RWPE1 (cell line): ENCODE measurements at regions not wholly inside any gene's neighbourhood (a gene's known extent, or its start where the extent isn't known, plus 50 kb on each side); places are given as distances from the start of the nearest gene placed in this dataset.

Source experiments
- CTCF ChIA-PET: fragments of 350-600 bp; sonication (Branson Sonifier 250); formaldehyde crosslinking; extraction: SDS; loops from one replicate; lab custom pipeline; 2021; lab: Yijun Ruan, JAX
- POLR2A ChIA-PET: fragments of 400-600 bp; formaldehyde crosslinking; extraction: SDS; loops from one replicate; lab custom pipeline; 2020; ENCODE audit warnings: antibody characterized with exemption; ENCODE audit not compliant: low non-redundant PET; lab: Yijun Ruan, JAX
- DNase-seq: peaks from one replicate; pipeline ENCODE4 v3.0.0; 2012; ENCODE audit warnings: low spot score
- H3K27ac ChIP-seq: fragments of 450-650 bp; 2 replicates; pipeline ENCODE4 v1.5.1; 2017
- TF ChIP-seq, protein P1 (sequence below): fragments of 450-650 bp; conservative IDR thresholded peaks from 2 replicates; pipeline ENCODE4 v1.5.1; 2017; ENCODE audit warnings: low read depth, mild to moderate bottlenecking

DNA sequence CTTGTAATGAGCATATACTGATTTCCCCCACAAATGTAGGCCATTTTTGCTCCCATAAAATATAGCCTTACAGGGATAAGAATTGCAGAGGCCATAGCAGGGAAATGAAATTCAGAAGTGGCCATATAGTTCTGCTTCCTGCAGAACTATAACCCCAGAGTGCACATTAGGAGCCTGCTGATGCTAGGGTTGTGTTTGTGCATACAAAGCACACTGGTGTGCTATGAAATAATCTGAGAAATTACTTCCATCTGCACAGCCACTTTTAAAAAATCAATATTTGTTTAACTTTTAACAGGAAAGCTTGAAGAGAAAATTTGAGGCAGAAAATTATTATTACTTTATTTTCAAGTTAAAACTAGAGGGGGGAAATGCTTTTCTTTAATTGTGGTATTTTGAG is 380.3 kb downstream of the MRPS30 start:
- H3K27ac ChIP-seq, result no peak overlapping the region
- CTCF ChIA-PET, result no interaction called here
- no peak for DNase-seq
- TF ChIP-seq, protein P1, sequence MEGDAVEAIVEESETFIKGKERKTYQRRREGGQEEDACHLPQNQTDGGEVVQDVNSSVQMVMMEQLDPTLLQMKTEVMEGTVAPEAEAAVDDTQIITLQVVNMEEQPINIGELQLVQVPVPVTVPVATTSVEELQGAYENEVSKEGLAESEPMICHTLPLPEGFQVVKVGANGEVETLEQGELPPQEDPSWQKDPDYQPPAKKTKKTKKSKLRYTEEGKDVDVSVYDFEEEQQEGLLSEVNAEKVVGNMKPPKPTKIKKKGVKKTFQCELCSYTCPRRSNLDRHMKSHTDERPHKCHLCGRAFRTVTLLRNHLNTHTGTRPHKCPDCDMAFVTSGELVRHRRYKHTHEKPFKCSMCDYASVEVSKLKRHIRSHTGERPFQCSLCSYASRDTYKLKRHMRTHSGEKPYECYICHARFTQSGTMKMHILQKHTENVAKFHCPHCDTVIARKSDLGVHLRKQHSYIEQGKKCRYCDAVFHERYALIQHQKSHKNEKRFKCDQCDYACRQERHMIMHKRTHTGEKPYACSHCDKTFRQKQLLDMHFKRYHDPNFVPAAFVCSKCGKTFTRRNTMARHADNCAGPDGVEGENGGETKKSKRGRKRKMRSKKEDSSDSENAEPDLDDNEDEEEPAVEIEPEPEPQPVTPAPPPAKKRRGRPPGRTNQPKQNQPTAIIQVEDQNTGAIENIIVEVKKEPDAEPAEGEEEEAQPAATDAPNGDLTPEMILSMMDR, result no peak
- POLR2A ChIA-PET, result no interaction called here

DNA sequence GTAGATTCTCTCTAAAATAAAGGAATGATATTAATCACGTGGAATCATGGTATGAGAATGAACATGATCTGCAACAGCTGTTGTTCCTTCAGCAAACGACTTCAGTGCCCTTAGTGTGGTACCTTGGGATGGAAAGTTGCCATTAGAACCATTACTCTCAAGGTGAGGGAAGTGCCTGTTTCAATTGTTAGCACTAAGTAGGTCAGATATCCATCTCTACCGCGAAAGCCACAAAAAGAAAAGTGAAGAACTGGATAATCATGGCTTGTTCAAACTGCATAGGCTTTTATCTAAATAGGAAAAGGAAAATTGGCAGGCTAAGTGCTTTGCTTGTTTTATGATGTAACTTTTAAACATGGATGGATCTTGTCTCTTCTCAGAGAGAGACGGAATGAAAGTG is 380.7 kb downstream of the MRPS30 start:
- ChIA-PET POLR2A (no interaction called here), CTCF (no interaction called here)
- TF ChIP-seq, protein P1, result no peak
- no peak for DNase-seq
- no peak overlapping the region for H3K27ac ChIP-seq

DNA sequence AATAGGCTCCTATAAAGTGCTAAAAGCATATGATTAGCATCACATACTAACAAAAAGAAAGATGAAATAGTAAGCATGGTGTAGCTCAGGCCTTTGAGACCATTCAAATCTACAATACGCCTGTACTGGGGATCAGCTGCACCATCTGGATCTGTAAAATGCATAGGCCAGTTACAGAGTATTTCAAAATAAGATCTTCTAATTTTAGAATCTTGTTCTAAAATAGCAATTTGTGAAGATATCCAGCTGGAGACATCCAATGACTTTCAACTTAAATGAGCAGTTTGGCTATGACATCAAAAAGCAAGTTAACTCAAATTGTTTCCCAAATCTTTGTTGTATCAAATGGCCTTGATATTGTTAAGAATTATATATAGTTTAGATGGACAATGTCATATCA is 386.3 kb downstream of the MRPS30 start:
- no peak overlapping the region for H3K27ac ChIP-seq
- CTCF ChIA-PET, result no interaction called here
- POLR2A ChIA-PET, result no interaction called here
- TF ChIP-seq, protein P1, result no peak
- no peak for DNase-seq
